PFSK-1 (cell line): ENCODE measurements at regions not wholly inside any gene's neighbourhood (a gene's known extent, or its start where the extent isn't known, plus 50 kb on each side); places are given as distances from the start of the nearest gene placed in this dataset.

Experiments
- POLR2AphosphoS5 ChIP-seq: IDR thresholded peaks from 2 replicates; pipeline ENCODE4 v1.6.1; 2012; ENCODE audit warnings: low read depth, mild to moderate bottlenecking, control low read depth, low read length, moderate library complexity
- REST ChIP-seq, 2 experiments: IDR thresholded peaks; 2 replicates each; pipeline versions ENCODE4 v1.6.1 to v1.8.0; 2011 to 2012; ENCODE audit warnings: low read depth in 2 of 2, low read length in 2 of 2, control low read depth in 1 of 2, inconsistent platforms in 1 of 2, mild to moderate bottlenecking in 1 of 2, moderate library complexity in 1 of 2; ENCODE audit not compliant: insufficient read depth in 1 of 2
- SIN3A ChIP-seq: IDR thresholded peaks from 2 replicates; pipeline ENCODE4 v1.6.1; 2012; ENCODE audit warnings: mild to moderate bottlenecking, low read length, moderate library complexity, borderline replicate concordance; ENCODE audit not compliant: insufficient read depth

- TF ChIP-seq SIN3A (no peak), REST (IDR thresholded peaks at IDR 0.05; ENCODE audit: insufficient read depth in 1 of 2, low read depth in 2 of 2, low read length in 2 of 2) (no peak), POLR2AphosphoS5 (no peak)
These were observed 119.0 kb upstream of the CDH7 start for GRCh38 chr18:65631766-65632165.
